GM21723 (cell line): ENCODE measurements at regions not wholly inside any gene's neighbourhood (a gene's known extent, or its start where the extent isn't known, plus 50 kb on each side); places are given as distances from the start of the nearest gene placed in this dataset.

Experiments used
- ATAC-seq: cut with Tn5 transposase; IDR thresholded peaks from one replicate; pipeline ENCODE4 v1.9.1; 2021; ENCODE audit warnings: mild to moderate bottlenecking, moderate library complexity; ENCODE audit not compliant: unreplicated experiment

GRCh38 chr16:85416228-85417109, 196.7 kb upstream of the GSE1 start:
- ATAC-seq = no peak

GRCh38 chr16:85417156-85417860, 195.8 kb upstream of the GSE1 start:
- ATAC-seq = no peak

GRCh38 chr16:85418978-85419491, 194.1 kb upstream of the GSE1 start:
- ATAC-seq = no peak

GRCh38 chr16:85419503-85420408, 193.4 kb upstream of the GSE1 start:
- ATAC-seq = no peak

GRCh38 chr16:85420501-85421337, 192.4 kb upstream of the GSE1 start:
- ATAC-seq = no peak

- ATAC-seq = no peak
Observed at GRCh38 chr16:85421338-85422195, 191.6 kb upstream of the GSE1 start.

- ATAC-seq = no peak
Observed at GRCh38 chr16:85422196-85422631, 190.9 kb upstream of the GSE1 start.

- ATAC-seq = no peak
Observed at GRCh38 chr16:85422632-85423550, 190.2 kb upstream of the GSE1 start.

GRCh38 chr16:85423631-85424030, 189.5 kb upstream of the GSE1 start:
- ATAC-seq = no peak

- ATAC-seq = no peak
Observed at GRCh38 chr16:85424260-85425073, 188.7 kb upstream of the GSE1 start.

- no peak for ATAC-seq
Observed at GRCh38 chr16:85425074-85425662, 188.0 kb upstream of the GSE1 start.

GRCh38 chr16:85426806-85427205, 186.3 kb upstream of the GSE1 start:
- no peak for ATAC-seq

GRCh38 chr16:85428168-85428898, 184.8 kb upstream of the GSE1 start:
- ATAC-seq = no peak

- no peak for ATAC-seq
Observed at GRCh38 chr16:85428899-85429775, 184.0 kb upstream of the GSE1 start.
